Mesendoderm (in vitro differentiated cells): ENCODE measurements at regions not wholly inside any gene's neighbourhood (a gene's known extent, or its start where the extent isn't known, plus 50 kb on each side); places are given as distances from the start of the nearest gene placed in this dataset.

Experiments used
- DNase-seq: peaks from one replicate; pipeline ENCODE4 v3.0.0; 2013
- H2AK5ac ChIP-seq: 2 replicates; pipeline ENCODE4 v1.6.1; 2013; ENCODE audit warnings: low read length, inconsistent platforms
- H2BK120ac ChIP-seq: 2 replicates; pipeline ENCODE4 v1.6.1; 2013; ENCODE audit warnings: low read depth, mild to moderate bottlenecking, low read length, moderate library complexity, mixed read lengths
- H2BK15ac ChIP-seq: replicated peaks from 2 replicates; pipeline ENCODE4 v1.6.1; 2013; ENCODE audit warnings: low read depth, mild to moderate bottlenecking, moderate library complexity
- H2BK5ac ChIP-seq: 2 replicates; pipeline ENCODE4 v1.6.1; 2013; ENCODE audit warnings: low read length, inconsistent platforms
- H3K18ac ChIP-seq: 2 replicates; pipeline ENCODE4 v1.6.1; 2013; ENCODE audit warnings: mild to moderate bottlenecking, low read length, mixed read lengths
- H3K23ac ChIP-seq: one replicate; pipeline ENCODE4 v1.6.1; 2013; ENCODE audit warnings: low read length
- H3K27ac ChIP-seq: 2 replicates; pipeline ENCODE4 v1.5.1; 2013; ENCODE audit warnings: low read depth, mild to moderate bottlenecking, inconsistent platforms, low read length, moderate library complexity
- H3K27me3 ChIP-seq: 2 replicates; pipeline ENCODE4 v1.6.1; 2013; ENCODE audit warnings: low read length, control low read depth, mild to moderate bottlenecking, inconsistent platforms; ENCODE audit not compliant: insufficient read depth, poor library complexity
- H3K36me3 ChIP-seq: 2 replicates; pipeline ENCODE4 v1.6.1; 2013; ENCODE audit warnings: low read length, inconsistent platforms; ENCODE audit not compliant: control insufficient read depth, insufficient read depth
- H3K4ac ChIP-seq: one replicate; pipeline ENCODE4 v1.6.1; 2013; ENCODE audit warnings: low read depth, mild to moderate bottlenecking, low read length, moderate library complexity
- H3K4me1 ChIP-seq: 2 replicates; pipeline ENCODE4 v1.6.1; 2013; ENCODE audit warnings: low read depth, low read length, inconsistent platforms; ENCODE audit not compliant: control insufficient read depth
- H3K4me2 ChIP-seq: 2 replicates; pipeline ENCODE4 v1.6.1; 2013; ENCODE audit warnings: low read length
- H3K4me3 ChIP-seq: 2 replicates; pipeline ENCODE4 v1.5.1; 2013; ENCODE audit warnings: mild to moderate bottlenecking, low read length
- H3K56ac ChIP-seq: one replicate; pipeline ENCODE4 v1.6.1; 2013; ENCODE audit warnings: low read length
- H3K79me1 ChIP-seq: 2 replicates; pipeline ENCODE4 v1.6.1; 2013; ENCODE audit warnings: low read length, inconsistent platforms
- H3K79me2 ChIP-seq: 2 replicates; pipeline ENCODE4 v1.6.1; 2013; ENCODE audit warnings: mild to moderate bottlenecking, low read length; ENCODE audit not compliant: control insufficient read depth, insufficient read depth
- H3K9ac ChIP-seq: 2 replicates; pipeline ENCODE4 v1.6.1; 2013; ENCODE audit warnings: low read length, inconsistent platforms
- H4K5ac ChIP-seq: one replicate; pipeline ENCODE4 v1.6.1; 2013; ENCODE audit warnings: low read length
- H4K8ac ChIP-seq: one replicate; pipeline ENCODE4 v1.6.1; 2013; ENCODE audit warnings: low read depth, mild to moderate bottlenecking, control low read depth, low read length, moderate library complexity
- WGBS: extraction: QIAGEN DNeasy Blood & Tissue Kit; methylation state at CpG from one replicate; pipeline ENCODE4 v1.1.7; 2013; ENCODE audit warnings: low lambda C conversion rate, missing lambda C conversion rate; ENCODE audit not compliant: insufficient coverage; ENCODE audit errors: extremely low coverage; 5-methylcytosine and 5-hydroxymethylcytosine counted together

GRCh38 chrX:10944136-10944885 lies 166.8 kb upstream of the HCCS start:
- Histone ChIP-seq H2BK120ac (no peak overlapping the region), H2AK5ac (no peak overlapping the region), H3K27me3 (no peaks in the 10 kb centered on the region), H4K8ac (no peak overlapping the region), H3K56ac (no peak overlapping the region), H2BK15ac (no peak overlapping the region), H3K27ac (no peak overlapping the region), H3K23ac (no peak overlapping the region), H2BK5ac (no peak overlapping the region), H3K18ac (no peak overlapping the region), H3K4ac (no peak overlapping the region), H3K4me3 (no peak overlapping the region), H3K4me2 (no peak overlapping the region), H3K9ac (no peak overlapping the region), H3K4me1 (no peaks in the 10 kb centered on the region), H4K5ac (no peak overlapping the region), H3K79me2 (no peaks in the 10 kb centered on the region), H3K36me3 (no peaks in the 10 kb centered on the region), H3K79me1 (no peaks in the 10 kb centered on the region)
- DNase-seq, result no peak
- no CpG with 5 or more reads among the region's 8 CpGs for WGBS

GRCh38 chrX:10945498-10945897 lies 165.6 kb upstream of the HCCS start:
- H2BK120ac ChIP-seq, result no peak overlapping the region
- H2BK15ac ChIP-seq, result no peak overlapping the region
- H4K5ac ChIP-seq, result no peak overlapping the region
- H3K4me3 ChIP-seq, result no peak overlapping the region
- H3K27ac ChIP-seq, result no peak overlapping the region
- H3K4me1 ChIP-seq, result no peaks in the 10 kb centered on the region
- H3K79me2 ChIP-seq, result no peaks in the 10 kb centered on the region
- H3K23ac ChIP-seq, result no peak overlapping the region
- H3K36me3 ChIP-seq, result no peaks in the 10 kb centered on the region
- H3K56ac ChIP-seq, result no peak overlapping the region
- H4K8ac ChIP-seq, result no peak overlapping the region
- WGBS, result no CpG with 5 or more reads among the region's 4 CpGs
- no peak overlapping the region for H3K4ac ChIP-seq
- H3K18ac ChIP-seq, result no peak overlapping the region
- no peak overlapping the region for H2AK5ac ChIP-seq
- H3K79me1 ChIP-seq, result no peaks in the 10 kb centered on the region
- H3K9ac ChIP-seq, result no peak overlapping the region
- no peak for DNase-seq
- H2BK5ac ChIP-seq, result no peak overlapping the region
- H3K27me3 ChIP-seq, result no peaks in the 10 kb centered on the region
- no peak overlapping the region for H3K4me2 ChIP-seq

GRCh38 chrX:10949541-10949940 lies 161.6 kb upstream of the HCCS start:
- Histone ChIP-seq H3K4me3 (no peak overlapping the region), H2BK5ac (no peak overlapping the region), H3K56ac (no peak overlapping the region), H2BK15ac (no peak overlapping the region), H3K23ac (no peak overlapping the region), H3K4me1 (no peaks in the 10 kb centered on the region), H3K4ac (no peak overlapping the region), H3K18ac (no peak overlapping the region), H3K79me2 (no peaks in the 10 kb centered on the region), H2AK5ac (no peak overlapping the region), H3K4me2 (no peak overlapping the region), H3K36me3 (no peaks in the 10 kb centered on the region), H3K27me3 (no peaks in the 10 kb centered on the region), H4K8ac (no peak overlapping the region), H3K9ac (no peak overlapping the region), H3K27ac (no peak overlapping the region), H4K5ac (no peak overlapping the region), H2BK120ac (no peak overlapping the region), H3K79me1 (no peaks in the 10 kb centered on the region)
- DNase-seq, result peak; percentile 7

- no peak overlapping the region for H2AK5ac ChIP-seq
- H3K9ac ChIP-seq, result no peak overlapping the region
- H3K4ac ChIP-seq, result no peak overlapping the region
- H3K4me2 ChIP-seq, result no peak overlapping the region
- no peak overlapping the region for H3K18ac ChIP-seq
- H2BK5ac ChIP-seq, result no peak overlapping the region
- no peak overlapping the region for H4K5ac ChIP-seq
- no peaks in the 10 kb centered on the region for H3K36me3 ChIP-seq
- H3K56ac ChIP-seq, result no peak overlapping the region
- H3K79me1 ChIP-seq, result no peaks in the 10 kb centered on the region
- WGBS, result no CpG with 5 or more reads among the region's 5 CpGs
- no peak overlapping the region for H3K27ac ChIP-seq
- peak; percentile 8 for DNase-seq
- H4K8ac ChIP-seq, result no peak overlapping the region
- no peak overlapping the region for H2BK15ac ChIP-seq
- no peaks in the 10 kb centered on the region for H3K4me1 ChIP-seq
- no peak overlapping the region for H3K23ac ChIP-seq
- no peak overlapping the region for H2BK120ac ChIP-seq
- H3K79me2 ChIP-seq, result no peaks in the 10 kb centered on the region
- no peaks in the 10 kb centered on the region for H3K27me3 ChIP-seq
- H3K4me3 ChIP-seq, result no peak overlapping the region
Observed at GRCh38 chrX:10952619-10953018, 158.5 kb upstream of the HCCS start.

GRCh38 chrX:10965174-10965798 lies 145.8 kb upstream of the HCCS start:
- H2BK5ac ChIP-seq, result no peak overlapping the region
- H2BK120ac ChIP-seq, result no peak overlapping the region
- no peak overlapping the region for H3K18ac ChIP-seq
- H3K4me1 ChIP-seq, result no peaks in the 10 kb centered on the region
- DNase-seq, result no peak
- H3K4me3 ChIP-seq, result no peak overlapping the region
- no peak overlapping the region for H3K9ac ChIP-seq
- no peak overlapping the region for H2AK5ac ChIP-seq
- no peaks in the 10 kb centered on the region for H3K36me3 ChIP-seq
- no peak overlapping the region for H3K4ac ChIP-seq
- H4K5ac ChIP-seq, result no peak overlapping the region
- no peaks in the 10 kb centered on the region for H3K27me3 ChIP-seq
- H3K56ac ChIP-seq, result no peak overlapping the region
- H4K8ac ChIP-seq, result no peak overlapping the region
- H2BK15ac ChIP-seq, result no peak overlapping the region
- no CpG with 5 or more reads among the region's 8 CpGs for WGBS
- no peak overlapping the region for H3K27ac ChIP-seq
- H3K79me1 ChIP-seq, result no peaks in the 10 kb centered on the region
- no peak overlapping the region for H3K4me2 ChIP-seq
- no peak overlapping the region for H3K23ac ChIP-seq
- no peaks in the 10 kb centered on the region for H3K79me2 ChIP-seq

- H3K79me1 ChIP-seq, result no peaks in the 10 kb centered on the region
Observed at GRCh38 chrX:10966057-10966456, 145.1 kb upstream of the HCCS start.

More at GRCh38 chrX:10966057-10966456, 145.1 kb upstream of the HCCS start:
- Histone ChIP-seq H3K27ac (no peak overlapping the region), H4K5ac (no peak overlapping the region), H3K4me3 (no peak overlapping the region), H3K4ac (no peak overlapping the region), H2BK15ac (no peak overlapping the region), H2BK120ac (no peak overlapping the region), H3K79me2 (no peaks in the 10 kb centered on the region), H3K56ac (no peak overlapping the region), H3K23ac (no peak overlapping the region), H2AK5ac (no peak overlapping the region), H4K8ac (no peak overlapping the region), H3K27me3 (no peaks in the 10 kb centered on the region), H3K36me3 (no peaks in the 10 kb centered on the region), H3K9ac (no peak overlapping the region), H3K18ac (no peak overlapping the region), H3K4me2 (no peak overlapping the region), H2BK5ac (no peak overlapping the region), H3K4me1 (no peaks in the 10 kb centered on the region)
- DNase-seq, result no peak
- no CpG with 5 or more reads among the region's 1 CpG for WGBS
